Left renal pelvis (tissue), 4 donors: ENCODE measurements at regions not wholly inside any gene's neighbourhood (a gene's known extent, or its start where the extent isn't known, plus 50 kb on each side); places are given as distances from the start of the nearest gene placed in this dataset.
A peak's percentile ranks its signal among the peaks of the same experiment; 100 is the strongest.
"Not testable (repeated sequence)": the region's sequence is repeated elsewhere in the genome, so short reads cannot be mapped to it uniquely, and the experiment has no call there.

Experiments
- DNase-seq, 4 donors: peaks; one replicate each; pipeline ENCODE4 v3.0.0-alpha.2; 2013; ENCODE audit warnings: low read depth in 4 of 4, low spot score in 3 of 4

DNA sequence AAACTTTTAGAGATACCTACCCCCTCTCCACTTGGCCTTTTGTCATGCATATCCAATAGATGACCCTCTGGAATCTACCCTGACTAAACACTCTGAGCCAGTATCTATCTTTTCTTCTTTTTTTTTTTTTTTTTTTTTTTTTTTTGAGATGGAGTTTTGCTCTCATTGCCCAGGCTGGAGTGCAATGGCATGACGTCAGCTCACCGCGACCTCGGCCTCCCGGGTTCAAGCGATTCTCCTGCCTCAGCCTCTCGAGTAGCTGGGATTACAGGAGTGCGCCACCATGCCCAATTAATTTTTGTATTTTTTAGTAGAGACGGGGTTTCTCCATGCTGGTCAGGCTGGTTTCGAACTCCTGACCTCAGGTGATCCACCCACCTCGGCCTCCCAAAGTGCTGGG lies 50.8 kb upstream of the GRIN2B start:
- not testable (repeated sequence) for DNase-seq

DNA sequence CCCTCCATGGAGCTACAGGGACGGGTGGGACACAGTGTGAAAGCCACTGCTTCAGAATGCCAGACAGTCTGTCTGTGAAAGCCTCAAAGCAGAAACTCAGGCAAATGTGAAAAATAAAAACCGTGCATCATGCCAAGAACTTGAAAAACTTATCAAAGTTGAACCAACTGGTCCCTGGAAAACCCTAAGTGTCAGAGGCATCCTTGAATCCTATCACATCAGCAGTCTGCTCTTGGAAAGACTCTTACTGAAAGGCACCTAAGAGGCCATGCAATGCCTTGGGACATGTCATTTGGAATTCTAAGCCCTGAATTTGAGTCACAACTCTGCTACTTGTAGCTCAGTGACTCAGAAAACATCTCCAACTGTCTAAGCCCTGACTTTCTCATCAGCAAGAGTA lies 62.4 kb upstream of the GRIN2B start:
- no peak for DNase-seq

DNA sequence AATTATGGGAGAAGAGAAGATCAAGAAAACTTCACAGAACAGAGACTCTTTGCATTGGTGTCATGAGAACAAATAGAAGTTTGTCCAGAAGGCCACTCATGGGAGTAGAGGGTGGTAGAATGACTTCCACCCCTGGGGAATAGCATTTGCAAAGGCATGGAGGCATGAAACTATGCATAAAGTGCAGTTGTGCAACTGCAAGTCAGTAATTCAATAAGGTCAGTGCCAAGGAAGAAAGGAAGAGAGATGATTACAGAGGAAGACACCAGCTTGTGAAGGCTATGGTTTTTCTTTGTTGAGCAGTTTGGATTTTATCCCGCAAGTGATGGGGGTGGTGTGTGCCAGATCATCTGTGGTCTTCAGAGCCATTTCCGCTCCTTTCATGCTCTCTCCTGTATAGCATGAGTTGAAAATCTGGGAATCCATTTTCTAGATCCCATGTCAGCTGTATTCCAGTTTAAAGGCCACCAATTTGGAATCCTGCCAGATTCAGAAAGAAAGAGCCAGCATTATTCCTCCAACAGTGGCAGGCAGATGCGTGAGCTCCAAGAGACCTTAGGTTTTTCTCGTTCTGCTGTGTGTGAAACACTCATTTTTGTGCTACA lies 67.6 kb upstream of the GRIN2B start:
- no peak for DNase-seq

DNA sequence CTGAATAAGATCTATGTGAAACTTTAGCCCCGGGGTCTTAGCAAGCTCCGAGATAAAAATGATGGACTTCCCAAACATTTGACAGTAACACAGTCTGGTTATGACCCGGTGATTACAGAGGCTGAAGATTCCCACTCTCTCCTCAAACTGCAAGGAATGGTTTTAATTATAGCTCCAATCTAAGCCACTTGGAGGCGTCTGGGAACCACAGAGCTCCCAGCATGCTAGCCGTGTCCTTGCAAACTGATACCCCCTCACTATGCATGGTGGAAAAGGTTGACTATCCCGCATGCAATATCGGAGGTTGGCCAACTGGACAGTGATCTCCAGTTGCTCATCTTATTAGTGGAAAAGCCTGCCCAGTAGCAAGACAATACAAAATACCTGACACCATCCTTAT lies 76.5 kb upstream of the GRIN2B start:
- no peak for DNase-seq

DNA sequence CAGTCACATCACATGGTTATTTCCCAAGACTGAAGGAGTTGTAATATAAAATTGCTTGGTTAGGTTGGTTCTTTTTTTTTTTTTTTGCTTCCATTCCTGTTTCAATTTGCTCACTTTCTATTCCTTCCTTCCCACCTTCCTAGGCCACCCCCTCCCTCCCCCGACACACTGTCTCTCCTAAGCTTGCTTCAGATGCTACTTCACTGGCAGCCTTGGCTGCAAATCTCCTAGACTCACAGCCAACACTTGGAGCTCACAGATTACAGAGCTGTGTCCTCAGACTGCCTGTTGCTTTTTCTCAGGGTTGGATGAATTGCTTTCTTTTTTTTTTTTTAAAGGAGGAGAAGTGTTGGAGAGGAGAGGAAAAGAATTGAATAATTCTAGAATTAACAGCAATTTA lies 77.3 kb upstream of the GRIN2B start:
- no peak for DNase-seq

DNA sequence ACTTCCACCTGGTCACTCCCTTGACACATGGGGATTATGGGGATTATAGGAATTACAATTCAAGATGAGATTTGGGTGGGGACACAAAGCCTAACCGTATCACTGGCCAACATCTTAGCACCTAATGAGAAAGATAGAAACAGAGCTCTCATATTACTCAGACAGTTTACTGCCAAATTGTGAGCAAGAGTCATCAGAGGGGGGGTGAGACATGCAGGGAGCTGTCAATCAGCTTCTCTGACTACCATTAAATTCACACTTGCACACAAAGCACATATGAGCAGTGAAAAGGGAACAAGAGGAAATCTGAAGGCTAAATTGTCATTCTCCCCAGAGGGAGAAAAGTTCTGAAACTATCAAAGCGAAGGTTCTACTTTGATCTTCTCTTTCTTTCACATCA lies 78.1 kb upstream of the GRIN2B start:
- no peak for DNase-seq

DNA sequence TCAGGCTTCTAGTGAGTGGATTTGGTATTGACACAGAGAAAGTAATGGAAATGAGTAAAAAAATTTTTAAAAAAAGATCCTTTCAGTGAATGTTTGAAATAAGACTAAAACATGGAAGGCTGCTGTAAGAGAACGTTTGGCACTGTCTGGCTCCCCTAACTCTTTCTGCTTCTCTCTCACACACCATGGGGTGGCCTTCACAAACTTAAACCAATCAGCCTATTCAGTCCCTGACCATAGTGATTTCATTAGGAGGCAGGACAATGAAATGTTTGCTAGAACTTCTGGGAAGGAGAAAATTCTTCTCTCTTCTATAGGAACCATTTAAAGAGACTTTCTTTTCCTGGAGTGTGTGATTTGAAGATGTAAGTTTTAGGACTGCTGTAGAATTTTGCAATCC lies 84.2 kb upstream of the GRIN2B start:
- no peak for DNase-seq

DNA sequence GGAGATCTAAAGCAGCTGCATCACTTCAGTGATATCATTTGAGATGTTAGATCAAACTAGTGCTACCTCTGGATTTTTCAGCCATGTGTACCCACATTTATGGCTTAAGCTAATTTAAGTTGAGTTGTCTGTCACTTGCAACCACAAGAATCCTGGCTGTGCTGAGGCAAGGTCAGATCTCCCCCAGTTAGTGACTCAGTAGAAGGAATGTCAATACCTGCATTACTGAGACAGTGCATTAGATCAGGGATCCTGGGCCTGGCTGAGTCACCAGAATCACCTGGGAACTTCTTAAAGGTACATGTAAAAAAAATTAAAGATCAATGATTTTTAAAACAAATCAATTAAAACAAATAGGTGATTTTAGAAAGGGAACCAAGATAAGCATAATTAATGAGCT lies 84.6 kb upstream of the GRIN2B start:
- no peak for DNase-seq

DNA sequence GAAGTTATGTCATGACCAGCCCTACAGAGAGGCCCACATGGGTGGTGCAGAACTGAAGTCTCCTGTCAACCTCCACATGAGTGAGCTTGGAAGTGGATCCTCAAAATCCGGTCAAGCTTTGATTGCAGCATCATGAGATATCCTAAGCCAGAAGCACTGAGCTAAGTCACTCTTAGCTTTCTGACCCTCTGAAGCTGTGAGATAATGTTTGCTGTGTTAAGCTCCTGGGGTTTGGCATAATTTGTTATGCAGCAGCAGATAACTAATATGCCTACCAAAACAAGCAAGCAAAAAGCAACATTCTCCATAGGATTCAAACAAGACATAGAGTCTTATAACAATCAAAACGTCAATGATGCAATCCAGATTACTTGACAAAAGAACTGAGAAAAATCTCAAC lies 87.6 kb upstream of the GRIN2B start:
- DNase-seq = no peak

DNA sequence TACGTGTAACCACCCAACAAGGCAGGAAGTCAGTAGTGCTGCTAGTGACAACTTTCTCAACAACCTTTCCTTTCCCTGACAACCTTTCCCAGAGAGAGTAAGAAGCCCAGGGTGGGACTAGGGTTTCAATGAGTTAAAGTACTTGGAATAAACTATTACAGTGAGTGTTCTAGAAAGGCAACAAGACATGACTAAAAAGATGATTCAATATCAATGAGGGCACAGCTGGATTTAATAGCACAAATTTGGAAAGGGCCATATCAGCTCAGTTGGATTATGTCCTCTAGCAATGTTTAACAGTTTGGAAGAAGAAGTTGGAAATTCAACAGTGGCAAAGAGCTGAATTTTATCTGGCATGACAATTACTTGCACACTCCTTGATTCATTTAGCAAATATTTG lies 90.4 kb upstream of the GRIN2B start:
- DNase-seq = no peak

DNA sequence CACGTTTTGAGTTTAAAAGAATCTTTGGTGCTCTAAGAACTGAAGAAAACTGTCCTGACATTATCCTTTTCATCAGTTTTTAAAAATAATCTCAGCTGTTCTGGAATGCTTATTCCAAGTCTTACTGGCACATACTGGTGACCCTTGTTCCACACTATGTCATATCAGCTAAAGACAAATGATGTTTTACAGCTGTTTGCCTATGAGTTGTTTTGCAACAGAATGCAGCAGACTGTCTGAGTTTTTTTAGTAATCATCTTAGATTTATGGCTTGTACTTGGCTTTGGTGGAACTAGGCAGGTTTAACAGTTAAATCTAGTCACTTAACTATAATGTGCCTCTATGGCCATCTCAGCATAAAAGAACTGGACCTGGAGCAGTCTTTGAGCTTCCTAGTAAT lies 91.6 kb upstream of the GRIN2B start:
- DNase-seq = no peak

DNA sequence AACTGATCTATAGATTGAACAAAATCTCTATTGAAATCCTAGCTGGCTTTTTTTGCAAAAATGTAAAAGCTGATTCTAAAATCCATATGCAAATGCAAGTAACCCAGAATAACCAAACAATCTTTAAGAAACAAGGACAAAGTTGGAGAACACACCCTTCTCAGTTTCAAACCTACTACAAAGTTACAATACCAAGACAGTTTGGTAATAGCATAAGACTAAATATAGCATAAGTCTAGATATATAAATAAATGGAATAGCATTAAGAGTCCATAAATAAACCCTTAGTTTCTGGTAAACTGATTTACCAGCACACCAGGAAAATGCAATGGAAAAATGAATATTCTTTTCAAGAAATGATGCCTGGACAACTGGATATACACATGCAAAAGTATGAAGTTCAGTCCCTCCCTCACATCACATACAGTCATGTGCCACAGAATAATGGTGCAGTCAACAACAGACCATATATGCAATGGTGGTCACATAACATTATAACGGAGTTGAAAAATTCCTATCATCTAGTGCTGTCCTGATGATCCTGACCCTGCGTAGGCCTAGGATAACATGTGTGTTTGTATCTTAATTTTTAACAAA lies 94.5 kb upstream of the GRIN2B start:
- no peak for DNase-seq

DNA sequence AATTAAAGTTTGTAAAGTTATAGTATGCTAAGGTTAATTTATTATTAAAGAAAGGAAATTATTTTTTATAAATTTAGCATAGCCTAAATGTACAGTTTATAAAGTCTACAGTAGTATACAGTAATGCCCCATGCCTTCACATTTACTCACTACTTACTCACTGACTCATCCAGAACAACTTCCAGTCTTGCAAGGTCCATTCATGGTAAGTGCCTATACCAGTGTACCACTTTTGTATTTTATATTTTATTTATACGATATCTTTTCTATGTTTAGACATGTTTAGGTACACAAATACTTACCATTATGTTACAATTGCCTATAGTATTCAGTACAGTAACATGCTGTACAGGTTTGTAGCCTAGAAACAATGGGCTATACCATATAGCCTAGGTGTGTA lies 95.1 kb upstream of the GRIN2B start:
- no peak for DNase-seq

DNA sequence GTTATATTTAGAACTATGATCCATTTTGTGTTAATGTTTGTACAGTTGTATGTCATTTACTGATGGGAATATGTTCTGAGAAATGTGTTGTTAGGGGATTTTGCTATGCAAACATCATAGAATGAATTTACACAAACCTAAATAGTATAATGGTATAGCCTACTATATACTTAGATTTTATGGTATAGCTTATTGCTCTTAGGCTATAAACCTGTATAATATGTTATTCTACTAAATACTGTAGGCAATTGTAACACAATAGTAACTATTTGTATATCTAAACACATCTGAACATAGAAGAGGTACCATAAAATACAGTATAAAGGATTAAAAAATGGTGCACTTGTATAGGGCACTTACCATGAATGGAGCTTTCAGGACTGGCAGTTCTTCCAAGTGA lies 105.4 kb upstream of the GRIN2B start:
- no peak for DNase-seq

DNA sequence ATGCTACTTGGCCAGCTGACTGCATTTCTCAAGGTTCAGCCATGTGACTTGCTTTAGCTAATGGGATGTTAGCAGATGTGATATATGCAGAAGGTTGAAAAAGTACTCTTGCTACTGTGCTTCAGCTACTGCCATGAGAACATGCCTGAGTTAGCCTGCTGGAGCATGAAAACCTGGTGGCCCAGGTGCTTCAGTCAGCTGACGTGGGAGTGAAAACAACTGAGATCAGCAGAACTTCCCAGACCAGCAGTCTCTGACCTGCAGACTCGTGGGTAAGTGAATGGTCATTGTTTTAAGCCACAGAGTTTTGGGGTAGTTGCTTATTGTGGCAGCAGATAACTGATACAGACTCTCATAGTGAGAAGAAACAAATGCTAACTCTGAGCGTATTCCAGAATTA lies 118.6 kb upstream of the GRIN2B start:
- DNase-seq = no peak

DNA sequence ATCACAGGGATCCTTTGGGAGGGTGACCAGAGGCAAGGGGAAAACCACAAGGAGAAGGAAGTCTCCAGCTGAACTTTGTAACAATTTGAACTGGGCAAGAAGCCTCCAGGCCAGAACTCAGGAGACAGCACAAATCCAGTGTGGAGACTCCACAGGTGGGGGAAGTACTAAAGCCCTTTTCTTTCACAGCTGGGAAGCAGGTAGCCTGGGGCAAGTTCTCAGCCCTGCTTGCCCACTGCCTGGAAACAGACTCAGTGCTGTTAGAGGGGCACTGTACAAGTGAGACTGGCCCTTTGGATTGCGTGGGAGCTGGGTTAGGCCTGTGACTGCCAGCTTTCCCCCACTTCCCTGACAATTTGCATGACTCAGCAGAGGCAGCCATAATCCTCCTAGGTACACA lies 120.2 kb upstream of the GRIN2B start:
- DNase-seq = not testable (repeated sequence)

DNA sequence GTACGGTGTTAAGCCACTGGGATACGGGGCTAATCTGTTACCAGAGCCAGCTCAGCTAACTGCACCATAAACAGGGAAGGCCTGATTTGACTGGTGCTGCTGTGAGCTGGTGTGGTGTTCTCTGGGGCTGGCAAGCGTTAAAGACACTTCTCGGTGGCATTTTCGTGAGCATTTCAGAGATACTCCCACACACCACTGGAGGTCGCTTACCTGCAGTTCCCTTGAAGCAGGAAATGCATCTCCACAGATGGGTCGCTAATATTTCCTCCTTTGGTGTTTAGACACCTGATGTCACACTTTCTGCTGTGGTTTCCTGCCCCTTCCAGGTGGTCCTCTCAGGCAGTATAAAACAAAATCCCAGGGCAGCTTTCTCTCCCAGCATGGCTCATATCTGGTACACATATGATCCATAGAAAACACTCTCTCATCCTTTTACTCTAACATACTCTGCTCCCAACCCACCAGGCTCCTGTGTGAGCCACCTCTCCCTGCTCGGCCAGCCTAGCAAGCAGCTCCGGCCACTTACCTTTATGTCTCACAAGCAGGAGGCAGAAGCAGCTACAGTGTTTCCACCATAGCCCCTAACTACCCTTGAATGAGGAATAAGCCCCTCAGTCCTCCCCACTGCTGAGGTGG lies 129.9 kb upstream of the GRIN2B start:
- DNase-seq = peak in 2 of 4 donors; percentile 6 to 15

DNA sequence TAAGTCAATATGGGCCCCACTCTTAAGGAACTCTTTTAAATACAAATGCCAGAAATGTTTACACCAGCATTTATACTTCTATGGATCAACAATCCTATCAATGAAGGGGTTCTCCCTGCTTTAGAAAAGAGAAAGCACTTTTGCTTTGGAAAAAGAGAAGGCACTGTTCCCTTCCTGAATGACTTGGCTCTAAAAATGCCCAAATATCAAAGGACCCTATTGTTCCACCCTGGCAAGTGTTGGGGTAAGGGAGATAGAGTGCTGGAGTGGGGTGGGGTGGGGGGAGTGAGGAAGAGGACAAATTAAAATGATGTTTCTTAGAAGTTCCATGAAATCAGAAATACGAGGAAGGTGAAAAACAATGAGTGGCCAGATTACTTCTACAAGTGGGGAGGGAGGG lies 131.6 kb upstream of the GRIN2B start:
- no peak for DNase-seq

DNA sequence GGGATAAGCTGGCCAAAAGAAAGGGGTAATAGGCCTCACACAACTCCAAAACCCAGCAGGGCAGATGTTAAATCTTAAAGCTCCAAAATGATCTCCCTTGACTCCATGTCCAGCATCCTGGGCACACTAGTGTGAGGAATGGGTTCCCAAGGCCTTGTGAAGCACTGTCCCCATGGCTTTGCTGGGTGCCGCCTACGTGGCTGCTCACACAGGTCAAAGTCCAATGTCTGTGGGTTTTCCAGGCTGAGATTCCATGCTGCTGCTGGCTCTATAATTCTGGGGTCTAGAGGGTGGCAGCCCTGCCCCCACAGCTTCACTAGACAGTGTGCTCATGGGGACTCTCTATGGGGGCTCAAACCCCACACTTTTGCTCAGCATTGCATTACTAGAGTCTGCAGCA lies 145.3 kb upstream of the GRIN2B start:
- no peak for DNase-seq

DNA sequence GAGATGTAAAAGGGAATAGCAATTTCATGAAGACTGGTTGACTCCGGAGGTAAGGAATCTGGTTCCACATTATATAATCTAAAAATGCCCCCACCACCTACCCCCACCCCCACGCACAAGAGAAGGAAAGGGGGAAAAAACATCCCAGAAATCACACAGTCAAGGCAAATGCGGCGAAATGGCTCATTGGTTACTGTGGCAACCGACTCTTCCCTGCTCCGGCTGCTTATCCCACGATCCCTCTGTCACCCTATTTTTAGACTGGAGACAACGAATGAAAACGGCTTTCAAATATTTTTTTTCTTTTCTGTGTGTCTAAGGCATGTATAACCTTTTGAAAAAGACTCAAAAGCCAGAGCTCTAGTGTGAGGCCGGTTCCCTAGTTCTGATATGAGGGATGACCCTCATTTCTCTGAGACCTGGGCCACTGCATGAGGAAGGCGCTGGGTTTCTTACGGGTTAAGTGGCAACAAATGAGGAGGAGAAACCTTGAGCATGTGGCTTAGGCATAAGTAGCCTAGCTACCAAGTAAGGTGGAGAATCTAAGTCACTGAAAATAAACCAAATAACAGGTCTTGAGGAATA lies 148.3 kb upstream of the GRIN2B start:
- no peak for DNase-seq

DNA sequence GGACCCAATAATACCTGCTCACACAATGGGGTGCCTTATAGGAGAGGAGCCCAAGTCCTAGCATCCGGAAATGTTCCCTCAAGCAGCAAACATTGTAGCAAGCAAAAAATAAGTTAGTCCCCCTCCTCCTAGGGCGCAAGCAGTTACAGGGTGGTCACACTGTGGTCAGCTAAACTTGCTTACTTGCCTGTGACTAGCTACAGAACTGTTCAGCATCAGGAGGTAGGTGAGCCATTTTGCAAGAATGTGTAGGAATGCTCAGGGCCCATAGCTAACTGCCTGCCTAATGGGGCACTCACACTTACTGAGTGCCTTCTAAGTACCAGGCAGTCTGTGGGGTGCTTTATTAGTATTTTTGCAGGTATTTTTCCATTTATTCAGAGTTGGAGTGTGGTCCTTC lies 154.6 kb upstream of the GRIN2B start:
- DNase-seq = no peak

DNA sequence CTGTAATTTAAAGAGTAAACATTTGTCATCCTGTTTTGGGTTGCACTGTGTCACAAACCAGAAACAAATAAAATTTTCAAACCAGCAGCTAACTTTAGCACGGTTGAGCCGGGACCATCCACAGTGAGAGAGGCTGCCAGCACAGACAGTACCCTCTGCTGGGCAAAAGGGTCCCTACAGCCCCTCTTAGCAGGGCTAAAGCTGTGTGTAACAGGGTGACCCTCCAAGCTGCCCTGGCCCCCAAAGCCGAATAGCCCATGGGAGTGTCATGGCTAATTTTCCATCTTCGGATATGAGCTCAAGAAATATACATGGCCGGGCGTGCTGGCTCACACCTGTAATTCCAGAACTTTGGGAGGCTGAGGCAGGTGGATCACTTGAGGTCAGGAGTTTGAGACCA lies 157.1 kb upstream of the GRIN2B start:
- no peak for DNase-seq
